ENCODE measurements at regions not wholly inside any gene's neighbourhood (a gene's known extent, or its start where the extent isn't known, plus 50 kb on each side); places are given as distances from the start of the nearest gene placed in this dataset.
"Not testable (repeated sequence)": the region's sequence is repeated elsewhere in the genome, so short reads cannot be mapped to it uniquely, and the experiment has no call there.

- DNase-seq (ENCODE audit: low read depth): not testable (repeated sequence)
These were observed 116.3 kb upstream of the CARD11 start for GRCh38 chr7:3159926-3160325.

GRCh38 chr7:3162289-3162688, 118.6 kb upstream of the CARD11 start:
- no peak for DNase-seq (ENCODE audit: low read depth)

- DNase-seq (ENCODE audit: low read depth): not testable (repeated sequence)
These were observed 119.1 kb upstream of the CARD11 start for GRCh38 chr7:3162798-3163197.

GRCh38 chr7:3164380-3164792, 120.7 kb upstream of the CARD11 start:
- no peak for DNase-seq (ENCODE audit: low read depth)

- DNase-seq (ENCODE audit: low read depth): no peak
These were observed 122.3 kb upstream of the CARD11 start for GRCh38 chr7:3165681-3166580.

- DNase-seq (ENCODE audit: low read depth): no peak
These were observed 123.9 kb upstream of the CARD11 start for GRCh38 chr7:3167551-3167950.

GRCh38 chr7:3168370-3168769, 124.7 kb upstream of the CARD11 start:
- DNase-seq (ENCODE audit: low read depth): no peak

- peak; percentile 23 for DNase-seq (ENCODE audit: low read depth)
These were observed 125.2 kb upstream of the CARD11 start for GRCh38 chr7:3168869-3169268.

GRCh38 chr7:3172768-3173280, 128.2 kb upstream of the SDK1 start:
- DNase-seq (ENCODE audit: low read depth): no peak

- DNase-seq (ENCODE audit: low read depth): peak; percentile 38
These were observed 126.4 kb upstream of the SDK1 start for GRCh38 chr7:3174515-3175284.

GRCh38 chr7:3175285-3175902, 125.7 kb upstream of the SDK1 start:
- DNase-seq (ENCODE audit: low read depth): no peak

DNA sequence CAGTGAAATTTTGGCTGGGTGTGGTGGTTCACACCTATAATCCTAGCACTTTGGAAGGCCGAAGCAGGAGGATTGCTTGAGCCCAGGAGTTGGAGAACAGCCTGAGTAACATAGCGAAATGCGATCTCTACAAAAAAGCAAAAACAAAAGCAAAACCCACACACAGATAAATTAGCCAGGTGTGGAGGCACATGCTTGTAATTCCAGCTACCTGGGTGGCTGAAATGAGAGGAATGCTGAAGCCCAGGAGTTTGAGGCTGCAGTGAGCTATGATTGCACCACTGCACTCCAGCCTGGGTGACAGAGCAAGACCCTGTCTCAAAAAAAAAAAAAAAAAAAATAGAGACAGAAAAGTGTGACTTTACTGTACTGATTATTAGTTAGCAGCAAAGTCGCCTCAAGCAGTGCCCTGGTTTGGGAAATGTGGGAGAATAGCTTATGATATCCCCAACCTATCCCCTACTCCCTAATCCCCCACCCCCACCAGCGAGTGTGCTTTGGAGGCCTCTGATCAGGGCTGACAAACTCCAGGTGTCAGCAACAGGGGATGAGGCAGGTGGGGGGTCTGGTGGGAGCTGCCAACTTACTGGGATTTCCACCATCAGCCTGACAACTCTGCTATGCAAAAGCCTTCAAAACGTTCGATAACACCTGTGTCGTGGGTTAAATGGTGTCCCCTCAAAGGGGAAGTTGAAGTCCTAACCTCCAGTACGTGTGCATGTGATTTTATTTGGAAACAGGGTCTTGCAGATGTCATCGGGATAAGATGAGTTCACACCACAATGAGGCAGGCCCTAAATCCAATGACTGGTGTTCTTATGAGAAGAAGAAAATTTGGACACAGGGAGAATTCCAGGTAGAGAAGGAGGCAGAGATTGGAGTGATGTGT, 124.7 kb upstream of the SDK1 start:
- DNase-seq (ENCODE audit: low read depth): no peak

DNA sequence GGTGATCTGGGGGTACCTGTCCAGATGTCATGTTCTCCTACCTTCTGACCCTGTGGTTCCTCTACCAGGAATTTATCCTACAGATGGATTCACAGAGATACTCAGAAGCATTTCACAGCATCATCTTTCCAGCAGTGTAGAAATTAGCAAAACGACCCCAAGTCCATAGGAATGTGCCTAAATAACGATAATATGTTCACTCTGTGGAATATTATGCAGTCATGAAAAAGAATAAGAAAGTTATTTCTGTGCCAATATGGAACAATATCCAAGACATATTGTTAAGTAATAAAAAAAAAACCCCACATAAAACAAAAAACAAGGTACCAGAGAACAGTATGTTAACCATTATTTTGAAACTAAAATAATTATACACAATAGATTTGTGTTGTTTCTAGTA, 123.8 kb upstream of the SDK1 start:
- DNase-seq (ENCODE audit: low read depth): no peak

DNA sequence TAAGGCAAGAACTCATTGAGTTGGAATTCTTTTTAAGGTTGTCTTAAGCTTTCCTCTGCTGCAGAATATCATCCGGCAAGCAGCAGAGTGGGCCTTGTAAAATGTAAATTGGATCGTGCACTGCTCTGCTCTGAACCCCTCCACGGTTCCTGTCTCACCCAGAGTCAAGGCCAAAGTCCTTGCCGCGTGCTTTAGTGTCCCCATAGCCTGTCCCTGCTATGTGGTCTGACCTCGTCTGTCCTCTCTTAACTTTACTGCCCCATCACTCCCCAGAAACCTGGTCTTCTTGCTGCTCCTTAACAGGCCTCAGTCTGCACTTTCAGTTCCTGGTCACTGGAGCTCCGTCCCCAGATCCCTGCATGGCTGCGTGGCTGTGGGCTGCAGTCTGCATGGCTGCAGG, 121.6 kb upstream of the SDK1 start:
- no peak for DNase-seq (ENCODE audit: low read depth)

GRCh38 chr7:3180604-3181003, 120.4 kb upstream of the SDK1 start:
- no peak for DNase-seq (ENCODE audit: low read depth)

DNA sequence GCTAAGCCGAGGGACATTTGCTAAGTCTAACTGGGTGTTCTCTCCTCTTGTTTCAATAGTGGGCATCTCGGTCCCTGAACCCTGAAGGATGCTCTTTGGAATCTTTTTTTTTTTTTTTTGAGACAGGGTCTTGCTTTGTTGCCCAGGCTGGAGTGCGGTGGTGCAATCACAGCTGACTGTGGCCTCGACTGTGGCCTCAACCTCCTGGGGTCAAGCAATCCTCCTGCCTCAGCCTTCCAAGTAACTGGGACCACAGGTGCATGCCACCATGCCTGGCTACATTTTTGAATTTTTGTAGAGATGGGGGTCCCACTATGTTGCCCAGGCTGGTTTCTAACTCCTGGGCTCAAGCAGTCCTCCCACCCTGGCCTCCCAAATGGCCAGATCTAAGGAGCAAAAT, 119.0 kb upstream of the SDK1 start:
- not testable (repeated sequence) for DNase-seq (ENCODE audit: low read depth)

DNA sequence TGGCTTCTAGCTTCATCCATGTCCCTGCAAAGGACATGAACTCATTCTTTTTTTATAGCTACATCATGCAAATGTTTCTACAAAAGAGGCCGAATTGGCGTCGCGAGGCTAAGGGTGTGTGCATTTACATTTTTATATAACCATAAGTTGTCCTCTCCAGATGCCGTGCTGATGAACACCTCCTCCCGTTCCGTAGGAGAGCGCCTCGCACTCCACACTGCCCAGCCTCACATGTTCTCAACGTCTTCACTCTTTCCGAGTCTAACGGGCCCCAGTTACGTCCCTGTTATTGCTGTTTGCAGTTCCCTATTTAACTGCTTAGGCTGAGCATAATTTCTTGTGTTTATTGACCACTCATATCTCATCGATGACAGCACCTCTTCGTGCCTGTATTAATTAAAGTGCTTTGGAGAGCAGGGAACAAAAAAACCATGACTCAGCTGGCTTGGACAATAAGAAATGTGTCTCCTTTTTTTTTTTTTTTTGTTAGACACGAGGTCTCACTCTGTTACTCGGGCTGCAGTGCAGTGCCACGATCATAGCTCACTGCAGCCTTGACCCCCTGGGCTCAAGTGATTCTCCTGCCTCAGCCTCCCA, 113.5 kb upstream of the SDK1 start:
- no peak for DNase-seq (ENCODE audit: low read depth)

DNA sequence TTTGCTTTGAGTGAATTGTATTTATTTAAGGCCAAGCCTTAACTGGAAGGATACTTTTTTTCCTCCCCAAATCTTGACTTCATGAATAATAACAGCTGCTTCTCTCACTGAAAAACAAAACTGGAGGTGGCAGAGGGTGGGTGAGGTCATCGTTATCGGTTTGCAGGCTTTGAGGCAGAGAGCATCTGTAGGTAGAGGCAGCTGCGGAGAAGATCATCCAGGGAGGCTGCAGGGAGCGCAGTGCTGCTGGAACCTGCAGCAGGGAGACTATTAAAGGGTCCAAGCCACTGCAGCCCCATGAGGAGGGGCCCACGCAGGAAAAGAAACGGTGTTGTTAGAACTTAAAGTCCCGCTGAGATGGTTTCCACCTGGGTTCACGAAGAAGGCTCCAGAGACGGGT, 112.1 kb upstream of the SDK1 start:
- DNase-seq (ENCODE audit: low read depth): no peak

DNA sequence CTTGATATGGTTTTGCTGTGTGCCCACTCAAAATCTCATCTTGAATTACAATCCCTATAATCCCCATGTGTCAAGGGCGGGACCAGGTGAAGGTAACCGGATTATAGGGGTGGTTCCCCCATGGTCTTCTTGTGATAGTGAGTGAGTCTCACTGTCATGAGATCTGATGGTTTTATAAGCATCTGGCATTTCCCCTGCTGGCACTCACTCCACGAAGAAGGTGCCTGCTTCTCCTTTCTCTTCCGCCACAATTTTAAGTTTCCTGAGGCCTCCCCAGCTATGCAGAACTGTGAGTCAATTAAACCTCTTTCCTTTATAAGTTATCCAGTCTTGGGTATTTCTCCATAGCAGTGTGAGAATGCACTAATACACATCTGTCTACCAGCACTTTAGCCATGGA, 109.5 kb upstream of the SDK1 start:
- no peak for DNase-seq (ENCODE audit: low read depth)

GRCh38 chr7:3192669-3193068, 108.4 kb upstream of the SDK1 start:
- DNase-seq (ENCODE audit: low read depth): no peak

Data from HT1080 (cell line).